Loucy (cell line): ENCODE measurements at regions not wholly inside any gene's neighbourhood (a gene's known extent, or its start where the extent isn't known, plus 50 kb on each side); places are given as distances from the start of the nearest gene placed in this dataset.

Source experiments
- H2AFZ ChIP-seq: fragments of 200-600 bp; sonication (generic); 2 replicates; pipeline ENCODE4 v1.6.0; 2016; ENCODE audit warnings: antibody characterized with exemption, mild to moderate bottlenecking, low read length, moderate library complexity
- H3F3A ChIP-seq: fragments of 200-600 bp; 2 replicates; pipeline ENCODE4 v1.6.0; 2016; ENCODE audit warnings: antibody characterized with exemption, low read depth, mild to moderate bottlenecking
- H3K27me3 ChIP-seq: fragments of 200-600 bp; sonication (generic); 2 replicates; pipeline ENCODE4 v1.6.1; 2014; ENCODE audit warnings: low read length, mild to moderate bottlenecking; ENCODE audit not compliant: insufficient read depth, poor library complexity, severe bottlenecking
- H3K36me3 ChIP-seq: fragments of 200-600 bp; sonication (generic); 2 replicates; pipeline ENCODE4 v1.6.1; 2016; ENCODE audit warnings: low read length; ENCODE audit not compliant: insufficient read depth
- H3K4me1 ChIP-seq: fragments of 200-600 bp; sonication (generic); 2 replicates; pipeline ENCODE4 v1.5.1; 2014; ENCODE audit warnings: low read length, mild to moderate bottlenecking; ENCODE audit not compliant: insufficient read depth, poor library complexity, severe bottlenecking
- H3K4me2 ChIP-seq: fragments of 200-600 bp; sonication (generic); 2 replicates; pipeline ENCODE4 v1.6.0; 2014; ENCODE audit warnings: antibody characterized with exemption, low read length, low read depth, mild to moderate bottlenecking; ENCODE audit not compliant: poor library complexity, severe bottlenecking
- H3K4me3 ChIP-seq: fragments of 200-600 bp; sonication (generic); 2 replicates; pipeline ENCODE4 v1.5.1; 2014; ENCODE audit warnings: low read length, mild to moderate bottlenecking, mixed read lengths; ENCODE audit not compliant: poor library complexity, severe bottlenecking
- H3K79me2 ChIP-seq: fragments of 200-600 bp; sonication (generic); 2 replicates; pipeline ENCODE4 v1.6.1; 2014; ENCODE audit warnings: low read length; ENCODE audit not compliant: insufficient read depth
- H3K9ac ChIP-seq: fragments of 200-600 bp; sonication (generic); 2 replicates; pipeline ENCODE4 v1.6.0; 2014; ENCODE audit warnings: mild to moderate bottlenecking, low read depth, low read length, moderate library complexity; ENCODE audit not compliant: poor library complexity, severe bottlenecking
- H3K9me2 ChIP-seq: fragments of 200-600 bp; sonication (generic); replicated peaks from 2 replicates; pipeline ENCODE4 v1.6.1; 2016; ENCODE audit warnings: low read depth, low read length, mixed read lengths
- H3K9me3 ChIP-seq: fragments of 200-600 bp; sonication (generic); 2 replicates; pipeline ENCODE4 v1.6.1; 2014; ENCODE audit warnings: mild to moderate bottlenecking, antibody characterized with exemption, low read length, low read depth; ENCODE audit not compliant: insufficient read depth
- H4K20me1 ChIP-seq: fragments of 200-600 bp; sonication (generic); 2 replicates; pipeline ENCODE4 v1.6.0; 2014; ENCODE audit warnings: antibody characterized with exemption, low read length, mild to moderate bottlenecking; ENCODE audit not compliant: insufficient read depth, poor library complexity, severe bottlenecking
- EZH2phosphoT487 ChIP-seq: fragments of 200-600 bp; IDR thresholded peaks from 2 replicates; pipeline ENCODE4 v1.6.1; 2018; ENCODE audit warnings: antibody characterized with exemption, mild to moderate bottlenecking, moderate library complexity, borderline replicate concordance
- TF ChIP-seq, protein P1 (sequence below): fragments of 200-600 bp; sonication (generic); conservative IDR thresholded peaks from 2 replicates; pipeline ENCODE4 v1.5.1; 2014; ENCODE audit warnings: mild to moderate bottlenecking, antibody characterized with exemption, low read length

- Histone ChIP-seq H3K9me2 (no peaks in the 10 kb centered on the region), H3K79me2 (no peaks in the 10 kb centered on the region), H3K4me1 (no peaks in the 10 kb centered on the region), H3K4me2 (no peak overlapping the region), H3K4me3 (no peak overlapping the region), H3K36me3 (no peaks in the 10 kb centered on the region), H3K9ac (no peak overlapping the region), H4K20me1 (no peaks in the 10 kb centered on the region), H3K27me3 (no peaks in the 10 kb centered on the region), H3F3A (no peaks in the 10 kb centered on the region), H2AFZ (no peak overlapping the region), H3K9me3 (no peaks in the 10 kb centered on the region)
- TF ChIP-seq EZH2phosphoT487 = no peak
- TF ChIP-seq, protein P1, sequence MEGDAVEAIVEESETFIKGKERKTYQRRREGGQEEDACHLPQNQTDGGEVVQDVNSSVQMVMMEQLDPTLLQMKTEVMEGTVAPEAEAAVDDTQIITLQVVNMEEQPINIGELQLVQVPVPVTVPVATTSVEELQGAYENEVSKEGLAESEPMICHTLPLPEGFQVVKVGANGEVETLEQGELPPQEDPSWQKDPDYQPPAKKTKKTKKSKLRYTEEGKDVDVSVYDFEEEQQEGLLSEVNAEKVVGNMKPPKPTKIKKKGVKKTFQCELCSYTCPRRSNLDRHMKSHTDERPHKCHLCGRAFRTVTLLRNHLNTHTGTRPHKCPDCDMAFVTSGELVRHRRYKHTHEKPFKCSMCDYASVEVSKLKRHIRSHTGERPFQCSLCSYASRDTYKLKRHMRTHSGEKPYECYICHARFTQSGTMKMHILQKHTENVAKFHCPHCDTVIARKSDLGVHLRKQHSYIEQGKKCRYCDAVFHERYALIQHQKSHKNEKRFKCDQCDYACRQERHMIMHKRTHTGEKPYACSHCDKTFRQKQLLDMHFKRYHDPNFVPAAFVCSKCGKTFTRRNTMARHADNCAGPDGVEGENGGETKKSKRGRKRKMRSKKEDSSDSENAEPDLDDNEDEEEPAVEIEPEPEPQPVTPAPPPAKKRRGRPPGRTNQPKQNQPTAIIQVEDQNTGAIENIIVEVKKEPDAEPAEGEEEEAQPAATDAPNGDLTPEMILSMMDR = no peak
Observed at GRCh38 chr4:110924761-110925160, 301.9 kb upstream of the PITX2 start.

DNA sequence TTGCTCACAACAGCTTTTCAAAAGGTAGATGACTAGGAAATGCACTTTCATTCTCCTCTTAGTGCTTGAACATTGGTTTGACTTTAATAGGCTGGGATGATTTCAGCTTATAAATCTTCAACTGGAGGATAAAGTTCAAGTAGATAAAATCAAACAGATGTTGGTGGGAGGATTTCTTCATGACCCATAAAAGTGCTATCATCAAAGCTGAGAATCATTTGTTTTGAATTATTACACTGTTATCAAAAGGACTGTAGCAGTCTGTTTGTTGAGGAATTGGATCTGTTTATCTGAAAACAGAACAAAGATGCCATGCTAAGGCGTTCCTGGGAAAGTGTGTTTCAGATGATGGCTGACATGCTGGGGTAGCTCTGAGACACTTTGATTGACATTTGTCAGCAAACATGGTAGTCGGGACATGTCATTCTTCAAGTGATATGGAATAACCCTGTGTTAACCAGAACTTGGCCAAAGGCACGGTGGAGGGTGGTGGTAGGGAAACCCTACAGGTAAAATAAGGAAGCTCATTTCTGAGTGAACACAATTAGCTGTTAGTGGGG is 304.0 kb upstream of the PITX2 start:
- no peak overlapping the region for H3K4me3 ChIP-seq
- TF ChIP-seq EZH2phosphoT487 = no peak
- TF ChIP-seq, protein P1 = no peak
- H3K27me3 ChIP-seq = no peaks in the 10 kb centered on the region

GRCh38 chr4:110933341-110933740 is 310.5 kb upstream of the PITX2 start:
- Histone ChIP-seq H3K79me2 (no peaks in the 10 kb centered on the region), H3K9me2 (no peaks in the 10 kb centered on the region), H3K4me3 (no peak overlapping the region), H3K9me3 (no peaks in the 10 kb centered on the region), H3K9ac (no peak overlapping the region), H2AFZ (no peak overlapping the region), H3F3A (no peaks in the 10 kb centered on the region), H3K4me1 (no peaks in the 10 kb centered on the region), H3K27me3 (no peaks in the 10 kb centered on the region), H3K4me2 (no peak overlapping the region), H4K20me1 (no peaks in the 10 kb centered on the region), H3K36me3 (no peaks in the 10 kb centered on the region)
- no peak for TF ChIP-seq EZH2phosphoT487
- TF ChIP-seq, protein P1 = no peak

More for the DNA sequence above, 304.0 kb upstream of the PITX2 start:
- H2AFZ ChIP-seq = no peak overlapping the region
- no peak overlapping the region for H3K4me2 ChIP-seq
- H3K36me3 ChIP-seq = no peaks in the 10 kb centered on the region
- H3K9me3 ChIP-seq = no peaks in the 10 kb centered on the region
- H3K9me2 ChIP-seq = no peaks in the 10 kb centered on the region
- H4K20me1 ChIP-seq = no peaks in the 10 kb centered on the region
- no peaks in the 10 kb centered on the region for H3K79me2 ChIP-seq
- no peaks in the 10 kb centered on the region for H3F3A ChIP-seq
- no peaks in the 10 kb centered on the region for H3K4me1 ChIP-seq
- no peak overlapping the region for H3K9ac ChIP-seq
